H9 (cell line): ENCODE measurements at regions not wholly inside any gene's neighbourhood (a gene's known extent, or its start where the extent isn't known, plus 50 kb on each side); places are given as distances from the start of the nearest gene placed in this dataset.

Experiments used
- DNase-seq: peaks from one replicate; pipeline ENCODE4 v3.0.0-alpha.2; 2017
- H2AFZ ChIP-seq: one replicate; pipeline ENCODE4 v1.6.1; 2013; ENCODE audit warnings: mild to moderate bottlenecking, low read length, control low read depth, moderate library complexity
- H2AK5ac ChIP-seq: 2 replicates; pipeline ENCODE4 v1.6.1; 2013; ENCODE audit warnings: low read length, control low read depth, mixed read lengths; ENCODE audit not compliant: insufficient read length
- H2BK120ac ChIP-seq: one replicate; pipeline ENCODE4 v1.6.1; 2013; ENCODE audit warnings: low read depth, mild to moderate bottlenecking, low read length, control low read depth, inconsistent platforms; ENCODE audit not compliant: poor library complexity, severe bottlenecking
- H2BK12ac ChIP-seq: 2 replicates; pipeline ENCODE4 v1.6.1; 2013; ENCODE audit warnings: low read length, control low read depth, mixed read lengths, low read depth; ENCODE audit not compliant: insufficient read length
- H2BK15ac ChIP-seq: 2 replicates; pipeline ENCODE4 v1.6.1; 2013; ENCODE audit warnings: low read depth, low read length, control low read depth
- H2BK20ac ChIP-seq: one replicate; pipeline ENCODE4 v1.6.1; 2013; ENCODE audit warnings: low read depth, mild to moderate bottlenecking, low read length, control low read depth, inconsistent platforms; ENCODE audit not compliant: poor library complexity, severe bottlenecking
- H2BK5ac ChIP-seq: 2 replicates; pipeline ENCODE4 v1.6.1; 2013; ENCODE audit warnings: low read length, control low read depth, mixed read lengths; ENCODE audit not compliant: insufficient read length
- H3K14ac ChIP-seq: 2 replicates; pipeline ENCODE4 v1.6.1; 2013; ENCODE audit warnings: low read length, control low read depth; ENCODE audit not compliant: insufficient read depth
- H3K18ac ChIP-seq: 2 replicates; pipeline ENCODE4 v1.6.1; 2013; ENCODE audit warnings: low read depth, mild to moderate bottlenecking, mixed read lengths, low read length, control low read depth; ENCODE audit not compliant: insufficient read length
- H3K23ac ChIP-seq: 2 replicates; pipeline ENCODE4 v1.6.1; 2013; ENCODE audit warnings: low read length, control low read depth, mixed read lengths, low read depth; ENCODE audit not compliant: insufficient read length
- H3K23me2 ChIP-seq: 2 replicates; pipeline ENCODE4 v1.6.1; 2013; ENCODE audit warnings: low read depth, mild to moderate bottlenecking, mixed read lengths, low read length, control low read depth; ENCODE audit not compliant: insufficient read length, poor library complexity, severe bottlenecking
- H3K27ac ChIP-seq: 2 replicates; pipeline ENCODE4 v1.5.1; 2013; ENCODE audit warnings: low read length, control low read depth, mixed read lengths, low read depth; ENCODE audit not compliant: insufficient read length
- H3K27me3 ChIP-seq: 2 replicates; pipeline ENCODE4 v1.6.1; 2013; ENCODE audit warnings: low read length, control low read depth, inconsistent platforms; ENCODE audit not compliant: insufficient read depth
- H3K4ac ChIP-seq: 2 replicates; pipeline ENCODE4 v1.6.1; 2013; ENCODE audit warnings: low read depth, mild to moderate bottlenecking, control low read depth, inconsistent platforms, low read length, moderate library complexity
- H3K4me1 ChIP-seq: 2 replicates; pipeline ENCODE4 v1.6.1; 2013; ENCODE audit warnings: low read length, control low read depth, inconsistent platforms; ENCODE audit not compliant: insufficient read depth
- H3K4me2 ChIP-seq: 2 replicates; pipeline ENCODE4 v1.6.1; 2013; ENCODE audit warnings: low read length, control low read depth, mixed read lengths; ENCODE audit not compliant: insufficient read length, insufficient read depth
- H3K56ac ChIP-seq: 2 replicates; pipeline ENCODE4 v1.6.1; 2013; ENCODE audit warnings: low read depth, mild to moderate bottlenecking, mixed read lengths, low read length, control low read depth; ENCODE audit not compliant: insufficient read length
- H3K79me1 ChIP-seq: 2 replicates; pipeline ENCODE4 v1.6.1; 2013; ENCODE audit warnings: low read depth, mild to moderate bottlenecking, moderate library complexity, low read length, control low read depth, inconsistent platforms; ENCODE audit not compliant: insufficient read depth, poor library complexity, severe bottlenecking
- H3K79me2 ChIP-seq: 2 replicates; pipeline ENCODE4 v1.6.1; 2013; ENCODE audit warnings: low read length, control low read depth, inconsistent platforms; ENCODE audit not compliant: insufficient read depth
- H3K9ac ChIP-seq: 2 replicates; pipeline ENCODE4 v1.6.1; 2013; ENCODE audit warnings: low read length, control low read depth, mixed read lengths; ENCODE audit not compliant: insufficient read length; ENCODE audit errors: extremely low read depth
- H3K9me3 ChIP-seq: one replicate; pipeline ENCODE4 v1.6.1; 2013; ENCODE audit warnings: low read depth, low read length, inconsistent platforms; ENCODE audit not compliant: control insufficient read depth
- H3T11ph ChIP-seq: one replicate; pipeline ENCODE4 v1.6.1; 2013; ENCODE audit warnings: mild to moderate bottlenecking, low read length, control low read depth, inconsistent platforms
- H4K20me1 ChIP-seq: one replicate; pipeline ENCODE4 v1.6.1; 2013; ENCODE audit not compliant: control insufficient read depth, insufficient read length, insufficient read depth
- H4K5ac ChIP-seq: 2 replicates; pipeline ENCODE4 v1.6.1; 2013; ENCODE audit warnings: low read depth, mild to moderate bottlenecking, mixed read lengths, low read length, control low read depth; ENCODE audit not compliant: insufficient read length
- H4K8ac ChIP-seq: replicated peaks from 2 replicates; pipeline ENCODE4 v1.6.1; 2013; ENCODE audit warnings: low read length, control low read depth, mixed read lengths, low read depth; ENCODE audit not compliant: insufficient read length
- H4K91ac ChIP-seq: 2 replicates; pipeline ENCODE4 v1.6.1; 2013; ENCODE audit warnings: low read depth, mild to moderate bottlenecking, moderate library complexity, mixed read lengths, low read length, control low read depth; ENCODE audit not compliant: insufficient read length
- H3K27ac Mint-ChIP-seq, 3 experiments: 2 replicates in 2 of 3; 3 replicates in 1 of 3; pipeline ENCODE4 v1.8.0; 2020 to 2021; ENCODE audit warnings: mixed read lengths in 3 of 3, mild to moderate bottlenecking in 1 of 3, moderate library complexity in 1 of 3
- H3K27me3 Mint-ChIP-seq: 2 replicates; pipeline ENCODE4 v1.8.0; 2021; ENCODE audit warnings: low read depth, mild to moderate bottlenecking, moderate library complexity, mixed read lengths
- H3K36me3 Mint-ChIP-seq, 3 experiments: 2 replicates in 2 of 3; 3 replicates in 1 of 3; pipeline ENCODE4 v1.8.0; 2020 to 2021; ENCODE audit warnings: low read depth in 3 of 3, mixed read lengths in 3 of 3; ENCODE audit not compliant: insufficient read depth in 1 of 3
- H3K4me1 Mint-ChIP-seq, 2 experiments: 2 replicates each; pipeline ENCODE4 v1.8.0; 2020; ENCODE audit warnings: mixed read lengths in 2 of 2
- H3K4me3 Mint-ChIP-seq, 2 experiments: 2 replicates in 1 of 2; 3 replicates in 1 of 2; pipeline ENCODE4 v1.8.0; 2020 to 2021; ENCODE audit warnings: mild to moderate bottlenecking in 2 of 2, mixed read lengths in 2 of 2, moderate library complexity in 1 of 2
- H3K9me3 Mint-ChIP-seq, 2 experiments: 2 replicates in 1 of 2; 3 replicates in 1 of 2; pipeline ENCODE4 v1.8.0; 2020; ENCODE audit warnings: mild to moderate bottlenecking in 2 of 2, mixed read lengths in 2 of 2, moderate library complexity in 1 of 2
- WGBS: extraction: QIAGEN DNeasy Blood & Tissue Kit; methylation state at CpG from one replicate; pipeline ENCODE4 v1.1.7; 2013; ENCODE audit warnings: missing lambda C conversion rate, low lambda C conversion rate, mixed read lengths; ENCODE audit not compliant: insufficient read length; ENCODE audit errors: extremely low coverage; 5-methylcytosine and 5-hydroxymethylcytosine counted together
- TF ChIP-seq, protein P1 (sequence below): fragments of 200-600 bp; sonication (generic); conservative IDR thresholded peaks from 3 replicates; pipeline ENCODE4 v1.8.0; 2021; ENCODE audit warnings: antibody characterized with exemption, mild to moderate bottlenecking

DNA sequence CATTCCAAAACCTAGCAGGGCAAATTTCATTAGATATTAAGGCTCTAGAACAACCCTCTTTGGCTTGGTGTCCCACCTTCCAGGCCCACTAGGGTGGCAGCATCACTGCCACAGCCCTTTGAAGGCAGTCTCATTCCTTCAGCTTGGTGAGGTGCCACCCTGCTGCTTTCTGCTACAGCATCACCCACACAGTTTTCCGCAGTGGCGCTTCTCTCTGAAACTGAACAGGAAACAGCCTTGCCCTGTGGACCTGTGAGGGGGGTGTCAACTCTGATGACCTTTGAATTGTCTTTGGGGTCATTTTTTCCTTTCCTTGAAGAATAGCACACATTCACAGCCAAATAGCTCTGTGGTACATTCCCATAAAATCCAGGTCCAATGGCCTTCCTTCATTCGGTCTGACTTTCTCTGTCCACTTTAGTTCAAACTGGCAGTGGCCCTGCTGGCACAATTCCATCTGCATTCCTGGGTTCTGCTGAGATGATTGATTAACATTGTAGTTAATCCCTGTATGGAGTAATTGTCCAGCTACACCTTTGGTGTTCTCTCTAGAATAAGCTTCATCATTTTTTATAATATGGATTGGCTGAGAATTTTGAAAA is 251.9 kb upstream of the FAT3 start:
- Histone ChIP-seq H2AK5ac (no peak overlapping the region), H4K5ac (no peak overlapping the region), H3K18ac (no peak overlapping the region), H2BK15ac (no peak overlapping the region), H3K23me2 (no peaks in the 10 kb centered on the region), H3K9ac (no peak overlapping the region), H4K20me1 (no peaks in the 10 kb centered on the region), H3K27ac (no peak overlapping the region), H2BK20ac (no peak overlapping the region), H2BK120ac (no peak overlapping the region), H3T11ph (no peak overlapping the region), H3K79me2 (no peaks in the 10 kb centered on the region), H3K4me2 (no peak overlapping the region), H2BK12ac (no peak overlapping the region), H3K56ac (no peak overlapping the region), H3K4ac (no peak overlapping the region), H4K91ac (no peak overlapping the region), H3K4me1 (no peaks in the 10 kb centered on the region; the same call in 1 of the 2 replicates), H3K23ac (no peak overlapping the region), H2BK5ac (no peak overlapping the region), H3K9me3 (no peaks in the 10 kb centered on the region), H3K27me3 (no peaks in the 10 kb centered on the region), H2AFZ (no peak overlapping the region), H3K14ac (no peak overlapping the region), H4K8ac (no peak overlapping the region), H3K79me1 (no peaks in the 10 kb centered on the region)
- Mint-ChIP-seq H3K27me3 (no peaks in the 10 kb centered on the region), H3K27ac (no peak overlapping the region), H3K9me3 (no peaks in the 10 kb centered on the region), H3K36me3 (no peaks in the 10 kb centered on the region), H3K4me3 (no peak overlapping the region), H3K4me1 (peaks cover 5 to 11% of the 10 kb centered on the region in 2 experiments)
- WGBS: no CpG with 5 or more reads among the region's 3 CpGs
- TF ChIP-seq, protein P1, sequence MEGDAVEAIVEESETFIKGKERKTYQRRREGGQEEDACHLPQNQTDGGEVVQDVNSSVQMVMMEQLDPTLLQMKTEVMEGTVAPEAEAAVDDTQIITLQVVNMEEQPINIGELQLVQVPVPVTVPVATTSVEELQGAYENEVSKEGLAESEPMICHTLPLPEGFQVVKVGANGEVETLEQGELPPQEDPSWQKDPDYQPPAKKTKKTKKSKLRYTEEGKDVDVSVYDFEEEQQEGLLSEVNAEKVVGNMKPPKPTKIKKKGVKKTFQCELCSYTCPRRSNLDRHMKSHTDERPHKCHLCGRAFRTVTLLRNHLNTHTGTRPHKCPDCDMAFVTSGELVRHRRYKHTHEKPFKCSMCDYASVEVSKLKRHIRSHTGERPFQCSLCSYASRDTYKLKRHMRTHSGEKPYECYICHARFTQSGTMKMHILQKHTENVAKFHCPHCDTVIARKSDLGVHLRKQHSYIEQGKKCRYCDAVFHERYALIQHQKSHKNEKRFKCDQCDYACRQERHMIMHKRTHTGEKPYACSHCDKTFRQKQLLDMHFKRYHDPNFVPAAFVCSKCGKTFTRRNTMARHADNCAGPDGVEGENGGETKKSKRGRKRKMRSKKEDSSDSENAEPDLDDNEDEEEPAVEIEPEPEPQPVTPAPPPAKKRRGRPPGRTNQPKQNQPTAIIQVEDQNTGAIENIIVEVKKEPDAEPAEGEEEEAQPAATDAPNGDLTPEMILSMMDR: no peak
- no peak for DNase-seq
